Fibroblast of pulmonary artery (primary cell): ENCODE measurements at regions not wholly inside any gene's neighbourhood (a gene's known extent, or its start where the extent isn't known, plus 50 kb on each side); places are given as distances from the start of the nearest gene placed in this dataset.

ENCODE experiments used
- DNase-seq: peaks from one replicate; pipeline ENCODE4 v3.0.0-alpha.2; 2010; ENCODE audit warnings: low read depth
- H3K4me3 ChIP-seq: replicated peaks from 2 replicates; pipeline ENCODE4 v1.5.1; 2011; ENCODE audit warnings: low read depth, mild to moderate bottlenecking, control low read depth, low read length, moderate library complexity
- CTCF ChIP-seq: IDR thresholded peaks from 2 replicates; pipeline ENCODE4 v1.5.1; 2011; ENCODE audit warnings: mild to moderate bottlenecking, control low read depth, low read length, inconsistent platforms; ENCODE audit errors: missing control alignments

GRCh38 chr2:137729305-137729704, 235.0 kb upstream of the HNMT start:
- TF ChIP-seq CTCF, result no peak
- no peak overlapping the region for H3K4me3 ChIP-seq
- DNase-seq, result no peak

GRCh38 chr2:137737559-137737958, 226.7 kb upstream of the HNMT start:
- H3K4me3 ChIP-seq, result no peak overlapping the region
- TF ChIP-seq CTCF, result no peak
- no peak for DNase-seq

- no peak for DNase-seq
- H3K4me3 ChIP-seq, result no peak overlapping the region
- TF ChIP-seq CTCF, result no peak
Observed at GRCh38 chr2:137741784-137742362, 222.4 kb upstream of the HNMT start.

GRCh38 chr2:137747509-137747908, 216.8 kb upstream of the HNMT start:
- TF ChIP-seq CTCF, result no peak
- DNase-seq, result no peak
- no peak overlapping the region for H3K4me3 ChIP-seq

- TF ChIP-seq CTCF, result no peak
- H3K4me3 ChIP-seq, result no peak overlapping the region
- no peak for DNase-seq
Observed at GRCh38 chr2:137748533-137748932, 215.7 kb upstream of the HNMT start.

- no peak overlapping the region for H3K4me3 ChIP-seq
- no peak for TF ChIP-seq CTCF
- no peak for DNase-seq
Observed at GRCh38 chr2:137764646-137765045, 199.6 kb upstream of the HNMT start.

GRCh38 chr2:137769406-137769805, 194.9 kb upstream of the HNMT start:
- H3K4me3 ChIP-seq, result no peak overlapping the region
- TF ChIP-seq CTCF, result no peak
- DNase-seq, result no peak
